HG02678 (cell line): ENCODE measurements at regions not wholly inside any gene's neighbourhood (a gene's known extent, or its start where the extent isn't known, plus 50 kb on each side); places are given as distances from the start of the nearest gene placed in this dataset.

ENCODE experiments used
- ATAC-seq: cut with Tn5 transposase; IDR thresholded peaks from one replicate; pipeline ENCODE4 v1.9.1; 2021; ENCODE audit warnings: mild to moderate bottlenecking, moderate library complexity; ENCODE audit not compliant: unreplicated experiment

GRCh38 chr15:85941186-85941855 lies 138.3 kb upstream of the AGBL1 start:
- no peak for ATAC-seq

- no peak for ATAC-seq
These were observed 137.0 kb upstream of the AGBL1 start for GRCh38 chr15:85942632-85943031.

GRCh38 chr15:85943151-85943550 lies 136.5 kb upstream of the AGBL1 start:
- no peak for ATAC-seq

GRCh38 chr15:85943791-85944190 lies 135.9 kb upstream of the AGBL1 start:
- no peak for ATAC-seq

- no peak for ATAC-seq
These were observed 132.7 kb upstream of the AGBL1 start for GRCh38 chr15:85947021-85947420.

- no peak for ATAC-seq
These were observed 131.7 kb upstream of the AGBL1 start for GRCh38 chr15:85947936-85948335.

GRCh38 chr15:85950101-85950500 lies 129.6 kb upstream of the AGBL1 start:
- peak; percentile 94 for ATAC-seq

- ATAC-seq: no peak
These were observed 125.1 kb upstream of the AGBL1 start for GRCh38 chr15:85954586-85954985.

- ATAC-seq: peak; percentile 90
These were observed 123.9 kb upstream of the AGBL1 start for GRCh38 chr15:85955501-85956391.

- ATAC-seq: no peak
These were observed 123.0 kb upstream of the AGBL1 start for GRCh38 chr15:85956532-85957275.

- no peak for ATAC-seq
These were observed 120.1 kb upstream of the AGBL1 start for GRCh38 chr15:85959611-85960010.

GRCh38 chr15:85960381-85960780 lies 119.3 kb upstream of the AGBL1 start:
- no peak for ATAC-seq

- ATAC-seq: no peak
These were observed 117.8 kb upstream of the AGBL1 start for GRCh38 chr15:85961821-85962220.

- no peak for ATAC-seq
These were observed 116.4 kb upstream of the AGBL1 start for GRCh38 chr15:85963262-85963760.

- no peak for ATAC-seq
These were observed 115.2 kb upstream of the AGBL1 start for GRCh38 chr15:85964471-85964870.

- no peak for ATAC-seq
These were observed 112.1 kb upstream of the AGBL1 start for GRCh38 chr15:85967553-85967952.

GRCh38 chr15:85972805-85973540 lies 106.7 kb upstream of the AGBL1 start:
- ATAC-seq: no peak

GRCh38 chr15:85973584-85974347 lies 105.9 kb upstream of the AGBL1 start:
- no peak for ATAC-seq

GRCh38 chr15:85974348-85974705 lies 105.3 kb upstream of the AGBL1 start:
- no peak for ATAC-seq

- no peak for ATAC-seq
These were observed 104.9 kb upstream of the AGBL1 start for GRCh38 chr15:85974742-85975141.
